HepG2 (cell line): ENCODE measurements at regions not wholly inside any gene's neighbourhood (a gene's known extent, or its start where the extent isn't known, plus 50 kb on each side); places are given as distances from the start of the nearest gene placed in this dataset.
A peak's percentile ranks its signal among the peaks of the same experiment; 100 is the strongest.

ENCODE experiments used
- AHDC1 ChIP-seq: sonication (generic); formaldehyde crosslinking; IDR thresholded peaks from 2 replicates; pipeline ENCODE4 v1.5.1; 2020; ENCODE audit warnings: mild to moderate bottlenecking, missing genetic modification reagents, borderline replicate concordance
- HNF4A ChIP-seq: sonication (generic); formaldehyde crosslinking; IDR thresholded peaks from 2 replicates; pipeline ENCODE4 v1.4.0; 2020; ENCODE audit warnings: missing genetic modification reagents
- KLF12 ChIP-seq: sonication (generic); formaldehyde crosslinking; IDR thresholded peaks from 2 replicates; pipeline ENCODE4 v1.4.0; 2020; ENCODE audit warnings: missing genetic modification reagents, borderline replicate concordance
- MIER3 ChIP-seq: IDR thresholded peaks from 2 replicates; pipeline ENCODE4 v1.6.1; 2016; ENCODE audit warnings: missing compliant biosample characterization, borderline replicate concordance
- PATZ1 ChIP-seq: sonication (generic); formaldehyde crosslinking; IDR thresholded peaks from 2 replicates; pipeline ENCODE4 v1.4.0; 2020; ENCODE audit warnings: missing genetic modification reagents
- PAXIP1 ChIP-seq: sonication (generic); formaldehyde crosslinking; conservative IDR thresholded peaks from 2 replicates; pipeline ENCODE4 v1.4.0; 2020; ENCODE audit warnings: mild to moderate bottlenecking, missing genetic modification reagents, moderate library complexity
- SOX13 ChIP-seq, 3 experiments: fragments of 450-650 bp in 1 of 3; sonication (generic) in 1 of 3; formaldehyde crosslinking in 1 of 3; IDR thresholded peaks in 2 of 3; conservative IDR thresholded peaks in 1 of 3; 2 replicates each; pipeline versions ENCODE4 v1.5.0 to v1.6.1; 2016 to 2020; ENCODE audit warnings: antibody characterized with exemption in 1 of 3, mild to moderate bottlenecking in 1 of 3, missing compliant biosample characterization in 1 of 3, missing genetic modification reagents in 1 of 3, moderate library complexity in 1 of 3
- SOX6 ChIP-seq, 2 experiments: fragments of 450-650 bp in 1 of 2; sonication (generic) in 1 of 2; formaldehyde crosslinking in 1 of 2; IDR thresholded peaks; 2 replicates each; pipeline versions ENCODE4 v1.4.0 to v1.6.1; 2017 to 2020; ENCODE audit warnings: antibody characterized with exemption in 1 of 2, mild to moderate bottlenecking in 1 of 2, missing genetic modification reagents in 1 of 2
- TCF7 ChIP-seq: sonication (generic); IDR thresholded peaks from 2 replicates; pipeline ENCODE4 v1.6.1; 2016; ENCODE audit warnings: antibody characterized with exemption, low read depth
- TEAD3 ChIP-seq: optimal IDR thresholded peaks from 2 replicates; pipeline ENCODE3; 2016; ENCODE audit warnings: borderline replicate concordance
- ZNF281 ChIP-seq: sonication (generic); formaldehyde crosslinking; IDR thresholded peaks from 2 replicates; pipeline ENCODE4 v1.4.0; 2020; ENCODE audit warnings: missing genetic modification reagents, borderline replicate concordance
- ZNF362 ChIP-seq: sonication (generic); formaldehyde crosslinking; IDR thresholded peaks from 2 replicates; pipeline ENCODE4 v1.4.0; 2020; ENCODE audit warnings: missing genetic modification reagents, mild to moderate bottlenecking, borderline replicate concordance

- TF ChIP-seq AHDC1 (CRISPR knock-in tag): peak; percentile 40; the same call in 1 of the 2 replicates
- no peak for TF ChIP-seq KLF12 (CRISPR knock-in tag)
- no peak for TF ChIP-seq SOX13 (IDR thresholded peaks at IDR 0.05)
- TF ChIP-seq SOX13 (CRISPR knock-in tag; conservative IDR thresholded peaks at IDR 0.05 in 1 of 2, IDR thresholded peaks at IDR 0.05 in 1 of 2): peak in 1 of 2 experiments; percentile 61; a peak in 2 of 4 replicates
- peak; percentile 46; the same call in 1 of the 2 replicates for TF ChIP-seq PATZ1 (CRISPR knock-in tag)
- no peak for TF ChIP-seq TEAD3 (CRISPR knock-in tag)
- peak; percentile 48 for TF ChIP-seq HNF4A (CRISPR knock-in tag)
- peak; percentile 25; the same call in 1 of the 2 replicates for TF ChIP-seq MIER3 (CRISPR knock-in tag)
- peak; percentile 93 for TF ChIP-seq ZNF362
- no peak for TF ChIP-seq SOX6 (IDR thresholded peaks at IDR 0.05)
- peak; percentile 76 for TF ChIP-seq SOX6 (CRISPR knock-in tag; IDR thresholded peaks at IDR 0.05)
- TF ChIP-seq TCF7: peak; percentile 53; the same call in 1 of the 2 replicates
- TF ChIP-seq PAXIP1 (CRISPR knock-in tag): peak; percentile 87
- TF ChIP-seq ZNF281: peak; percentile 74; the same call in 1 of the 2 replicates
These were observed 114.6 kb upstream of the KCNAB1 start (continued) for GRCh38 chr3:156005736-156006135.
